A673 (cell line): ENCODE measurements at regions not wholly inside any gene's neighbourhood (a gene's known extent, or its start where the extent isn't known, plus 50 kb on each side); places are given as distances from the start of the nearest gene placed in this dataset.

Source experiments
- BruUV-seq: library from RNA; stranded (reverse); fragments of 400-500 nt; replicated peaks from 2 replicates; lab custom pipeline; 2021; lab: Mats Ljungman, UMichigan
- CTCF ChIA-PET: fragments of 300-600 bp; sonication (Branson Sonifier 250); formaldehyde crosslinking; loops from one replicate; lab custom pipeline; 2022; ENCODE audit warnings: antibody characterized with exemption; lab: Charles Lee
- POLR2A ChIA-PET: fragments of 300-600 bp; sonication (Branson Sonifier 250); formaldehyde crosslinking; loops from one replicate; lab custom pipeline; 2022; ENCODE audit warnings: antibody characterized with exemption; ENCODE audit not compliant: low non-redundant PET; lab: Charles Lee
- DNase-seq: peaks from one replicate; pipeline ENCODE4 v3.0.0-alpha.2; 2015; ENCODE audit warnings: low spot score
- H3K27ac ChIP-seq: fragments of 200-600 bp; sonication (generic); 2 replicates; pipeline ENCODE4 v1.5.1; 2016; ENCODE audit warnings: mixed run types, low read depth, mild to moderate bottlenecking, mixed read lengths, antibody characterized with exemption, low read length; ENCODE audit not compliant: poor library complexity, severe bottlenecking
- H3K27me3 ChIP-seq: fragments of 200-600 bp; sonication (generic); replicated peaks from 2 replicates; pipeline ENCODE4 v1.6.1; 2017; ENCODE audit warnings: mixed run types, low read depth, mild to moderate bottlenecking, mixed read lengths, antibody characterized with exemption, low read length; ENCODE audit not compliant: insufficient read depth, poor library complexity
- H3K36me3 ChIP-seq: fragments of 200-600 bp; sonication (generic); 2 replicates; pipeline ENCODE4 v1.6.1; 2016; ENCODE audit warnings: mixed run types, mild to moderate bottlenecking, mixed read lengths, antibody characterized with exemption, low read length; ENCODE audit not compliant: insufficient read depth, poor library complexity, severe bottlenecking
- H3K4me1 ChIP-seq: fragments of 200-600 bp; sonication (generic); 2 replicates; pipeline ENCODE4 v1.6.1; 2017; ENCODE audit warnings: mixed run types, mild to moderate bottlenecking, mixed read lengths, antibody characterized with exemption, low read length; ENCODE audit not compliant: insufficient read depth, poor library complexity, severe bottlenecking
- H3K4me3 ChIP-seq: fragments of 200-600 bp; sonication (generic); 2 replicates; pipeline ENCODE4 v1.5.1; 2016; ENCODE audit warnings: low read depth, mixed run types, mild to moderate bottlenecking, mixed read lengths, low read length; ENCODE audit not compliant: poor library complexity, severe bottlenecking
- H3K9me3 ChIP-seq: fragments of 200-600 bp; sonication (generic); 2 replicates; pipeline ENCODE4 v1.6.1; 2016; ENCODE audit warnings: mixed run types, low read depth, mild to moderate bottlenecking, mixed read lengths, antibody characterized with exemption, low read length; ENCODE audit not compliant: poor library complexity, severe bottlenecking
- CTCF ChIP-seq: fragments of 300-800, 200-600 bp; sonication (generic); conservative IDR thresholded peaks from 2 replicates; pipeline ENCODE4 v1.5.1; 2017; ENCODE audit warnings: low read depth, mild to moderate bottlenecking, antibody characterized with exemption, low read length, moderate library complexity, mixed read lengths
- EZH2 ChIP-seq: fragments of 200-600 bp; sonication (generic); IDR thresholded peaks from 2 replicates; pipeline ENCODE4 v1.6.1; 2017; ENCODE audit warnings: borderline replicate concordance, low read depth, mild to moderate bottlenecking, mixed read lengths, antibody characterized with exemption, low read length; ENCODE audit not compliant: poor library complexity, severe bottlenecking
- intact Hi-C: fragments of 100-400 bp; cut with micrococcal nuclease; formaldehyde crosslinking; loops from one replicate; pipeline ENCODE4 v1.10.0; 2022; ENCODE audit not compliant: unreplicated experiment

GRCh38 chr5:156096259-156096658, 230.7 kb upstream of the SGCD start:
- Histone ChIP-seq H3K27ac (no peak overlapping the region), H3K27me3 (no peaks in the 10 kb centered on the region), H3K4me3 (no peak overlapping the region), H3K4me1 (no peaks in the 10 kb centered on the region), H3K36me3 (no peaks in the 10 kb centered on the region), H3K9me3 (no peaks in the 10 kb centered on the region)
- no peak for TF ChIP-seq EZH2
- TF ChIP-seq CTCF: no peak
- intact Hi-C loops: no loop called here
- POLR2A ChIA-PET: no interaction called here
- no TSS peak for BruUV-seq
- DNase-seq: no peak
- CTCF ChIA-PET: no interaction called here

GRCh38 chr5:156103155-156103885, 223.6 kb upstream of the SGCD start:
- POLR2A ChIA-PET: no interaction called here
- DNase-seq: no peak
- CTCF ChIA-PET: no interaction called here
- no TSS peak for BruUV-seq
- Histone ChIP-seq H3K27me3 (no peaks in the 10 kb centered on the region), H3K9me3 (no peaks in the 10 kb centered on the region), H3K36me3 (no peaks in the 10 kb centered on the region), H3K4me1 (no peaks in the 10 kb centered on the region), H3K27ac (no peak overlapping the region), H3K4me3 (no peak overlapping the region)
- intact Hi-C loops: no loop called here
- TF ChIP-seq CTCF (no peak), EZH2 (no peak)

GRCh38 chr5:156109317-156110023, 217.5 kb upstream of the SGCD start:
- H3K4me3 ChIP-seq: no peak overlapping the region
- no peak for TF ChIP-seq EZH2
- H3K9me3 ChIP-seq: no peaks in the 10 kb centered on the region
- CTCF ChIA-PET: no interaction called here
- intact Hi-C loops: no loop called here
- BruUV-seq: no TSS peak
- POLR2A ChIA-PET: no interaction called here
- DNase-seq: no peak
- no peaks in the 10 kb centered on the region for H3K27me3 ChIP-seq
- no peaks in the 10 kb centered on the region for H3K36me3 ChIP-seq
- no peak overlapping the region for H3K27ac ChIP-seq
- no peaks in the 10 kb centered on the region for H3K4me1 ChIP-seq
